ENCODE measurements at regions not wholly inside any gene's neighbourhood (a gene's known extent, or its start where the extent isn't known, plus 50 kb on each side); places are given as distances from the start of the nearest gene placed in this dataset.

DNA sequence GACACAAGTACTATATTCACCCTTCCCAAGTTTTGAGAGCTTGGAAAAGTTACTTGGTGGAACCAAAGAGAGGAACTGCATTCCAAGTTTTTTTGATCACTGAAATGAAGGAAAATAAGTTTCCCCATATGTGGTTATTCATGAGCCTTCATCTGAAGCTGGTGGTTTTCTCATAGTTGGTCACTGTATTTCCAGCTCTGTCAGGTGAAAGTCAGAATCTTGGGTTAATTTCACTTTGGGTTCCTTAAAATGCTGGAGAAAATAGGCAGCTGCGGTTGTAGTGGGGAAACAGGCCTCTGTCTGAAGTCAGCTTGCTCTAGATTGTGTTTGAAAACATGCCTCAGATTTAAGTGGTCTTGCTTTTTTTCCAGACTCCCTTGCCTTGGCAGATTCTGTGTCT, 200.5 kb downstream of the HRH4 start:
- ChIA-PET POLR2A (ENCODE audit: partially characterized antibody) (no interaction called here), CTCF (ENCODE audit: partially characterized antibody) (interaction anchor here (0.8 kb wide), 2 partner anchors 12 to 143 kb away, joined by 3 to 5 read pairs; no protein-coding TSS in a partner anchor)
- Histone ChIP-seq H4K91ac (replicated peaks; ENCODE audit: insufficient read length, low read length) (no peak overlapping the region), H3K9me3 (ENCODE audit: insufficient read depth in 2 of 2, low read depth in 1 of 2, low read length in 1 of 2) (no peaks in the 10 kb centered on the region), H2AK5ac (ENCODE audit: low read depth, low read length) (no peak overlapping the region), H3K4ac (replicated peaks; ENCODE audit: insufficient read length, low read depth, low read length) (no peak overlapping the region), H2BK120ac (replicated peaks; ENCODE audit: low read depth, low read length) (no peak overlapping the region), H2AFZ (ENCODE audit: low read length) (no peak overlapping the region), H3K18ac (ENCODE audit: extremely low read depth, low read length) (no peak overlapping the region), H3K4me3 (ENCODE audit: extremely low read depth in 1 of 4, insufficient read depth in 2 of 4, low read depth in 3 of 4, low read length in 4 of 4) (no peak overlapping the region), H4K5ac (ENCODE audit: insufficient read length, low read depth, low read length) (no peak overlapping the region), H4K20me1 (replicated peaks in 1 of 2; ENCODE audit: control insufficient read depth in 1 of 2, insufficient read depth in 2 of 2, low read length in 2 of 2) (no peaks in the 10 kb centered on the region), H4K8ac (ENCODE audit: extremely low read depth, insufficient read depth, low read length) (no peak overlapping the region), H3K27me3 (replicated peaks in 1 of 4; ENCODE audit: control insufficient read depth in 3 of 4, extremely low read depth in 1 of 4, insufficient read depth in 3 of 4, low read length in 3 of 4) (no peaks in the 10 kb centered on the region; a peak in 1 of 7 replicates), H2BK15ac (ENCODE audit: low read length) (no peak overlapping the region), H3K23ac (ENCODE audit: insufficient read length) (no peak overlapping the region), H3K36me3 (ENCODE audit: control insufficient read depth in 2 of 4, insufficient read depth in 4 of 4, low read length in 3 of 4) (no peaks in the 10 kb centered on the region), H3K14ac (ENCODE audit: insufficient read length) (no peak overlapping the region), H3K4me1 (replicated peaks in 1 of 4; ENCODE audit: control insufficient read depth in 3 of 4, insufficient read depth in 4 of 4, low read length in 3 of 4) (no peaks in the 10 kb centered on the region), H3K79me1 (ENCODE audit: low read depth, low read length) (no peaks in the 10 kb centered on the region), H3K56ac (replicated peaks; ENCODE audit: insufficient read length, low read depth, low read length) (no peak overlapping the region), H3K27ac (ENCODE audit: low read depth, low read length) (no peak overlapping the region), H3K4me2 (ENCODE audit: insufficient read depth in 1 of 2, low read depth in 2 of 2, low read length in 2 of 2) (no peak overlapping the region), H2BK12ac (ENCODE audit: low read depth, low read length) (no peak overlapping the region), H3K23me2 (ENCODE audit: low read depth, low read length) (no peaks in the 10 kb centered on the region; the same call in 1 of the 2 replicates), H2BK20ac (ENCODE audit: low read length) (no peak overlapping the region), H2BK5ac (ENCODE audit: low read depth, low read length) (no peak overlapping the region), H3K9ac (replicated peaks in 1 of 4; ENCODE audit: extremely low read depth in 1 of 4, low read depth in 3 of 4, low read length in 3 of 4) (no peak overlapping the region), H3K79me2 (ENCODE audit: control insufficient read depth in 1 of 2, insufficient read depth in 2 of 2, low read length in 2 of 2) (no peaks in the 10 kb centered on the region)
- 94% methylated on average over 1 of the region's 1 CpG; no CpG with 5 or more reads in 1 of the 2 experiments for WGBS, 2 experiments (ENCODE audit: extremely low coverage in 1 of 2, insufficient coverage in 1 of 2, insufficient read length in 1 of 2, insufficient replicate concordance in 2 of 2, low coverage in 1 of 2, low lambda C conversion rate in 2 of 2, missing lambda C conversion rate in 1 of 2)
- no peak for TF ChIP-seq BACH1 (IDR thresholded peaks at IDR 0.05; ENCODE audit: low read length)
- no peak for TF ChIP-seq FOSL1 (IDR thresholded peaks at IDR 0.05; ENCODE audit: insufficient read depth, low read depth, low read length)
- no peak for TF ChIP-seq POU5F1 (IDR thresholded peaks at IDR 0.05; ENCODE audit: low read depth, low read length)
- no peak for TF ChIP-seq BRCA1 (IDR thresholded peaks at IDR 0.05; ENCODE audit: low read depth, low read length)
- TF ChIP-seq TAF7 (optimal IDR thresholded peaks at IDR 0.05; ENCODE audit: borderline replicate concordance, low read depth, low read length) = no peak
- no peak for TF ChIP-seq JUN (IDR thresholded peaks at IDR 0.05; ENCODE audit: low read depth, low read length)
- TF ChIP-seq CEBPB (IDR thresholded peaks at IDR 0.05; ENCODE audit: low read depth, low read length) = no peak
- TF ChIP-seq, protein P1, sequence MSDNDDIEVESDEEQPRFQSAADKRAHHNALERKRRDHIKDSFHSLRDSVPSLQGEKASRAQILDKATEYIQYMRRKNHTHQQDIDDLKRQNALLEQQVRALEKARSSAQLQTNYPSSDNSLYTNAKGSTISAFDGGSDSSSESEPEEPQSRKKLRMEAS (IDR thresholded peaks at IDR 0.05) = no peak
- TF ChIP-seq SAP30 (IDR thresholded peaks at IDR 0.05; ENCODE audit: insufficient read depth, insufficient replicate concordance, low read length) = no peak
- DNase-seq (ENCODE audit: low read depth in 1 of 2, low spot score in 2 of 2) (no peak), FAIRE-seq (no peak)
